AG09319 (cell line): ENCODE measurements at regions not wholly inside any gene's neighbourhood (a gene's known extent, or its start where the extent isn't known, plus 50 kb on each side); places are given as distances from the start of the nearest gene placed in this dataset.
"Not testable (repeated sequence)": the region's sequence is repeated elsewhere in the genome, so short reads cannot be mapped to it uniquely, and the experiment has no call there.

ENCODE experiments used
- DNase-seq: peaks from one replicate; pipeline ENCODE4 v3.0.0-alpha.2; 2010; ENCODE audit warnings: low read depth; ENCODE audit errors: extremely low read depth
- TF ChIP-seq, protein P1 (sequence below): IDR thresholded peaks from 2 replicates; pipeline ENCODE4 v1.5.1; 2011; ENCODE audit warnings: low read depth, mild to moderate bottlenecking, inconsistent platforms, low read length, moderate library complexity

DNA sequence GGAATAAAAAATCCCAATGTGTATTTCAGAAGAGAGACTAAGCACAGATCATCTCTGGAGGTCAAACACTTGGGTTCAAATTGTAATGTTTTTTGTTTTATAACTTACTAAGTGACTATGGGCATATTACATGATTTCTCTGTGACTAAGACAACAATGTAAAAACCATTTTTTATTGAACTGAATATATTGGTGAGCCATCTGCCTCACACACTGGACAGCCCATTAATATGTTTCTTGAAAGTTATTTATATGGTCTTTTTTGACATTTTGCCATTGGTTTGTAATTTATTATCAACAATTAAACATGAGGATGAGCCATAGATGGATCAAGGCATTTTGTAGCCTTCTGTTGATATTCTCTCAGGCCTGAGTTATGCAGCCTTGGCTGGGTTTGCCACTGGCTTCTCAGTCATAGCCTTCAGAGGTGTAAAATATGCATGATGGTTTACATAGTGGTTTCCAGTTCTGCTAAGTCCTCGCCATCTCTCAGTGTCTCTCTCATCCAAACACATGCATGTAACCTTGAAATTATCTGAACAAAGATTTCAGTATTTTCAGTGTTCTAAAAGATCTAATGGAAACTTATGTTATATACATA lies 997.2 kb downstream of the DIPK2A start:
- TF ChIP-seq, protein P1, sequence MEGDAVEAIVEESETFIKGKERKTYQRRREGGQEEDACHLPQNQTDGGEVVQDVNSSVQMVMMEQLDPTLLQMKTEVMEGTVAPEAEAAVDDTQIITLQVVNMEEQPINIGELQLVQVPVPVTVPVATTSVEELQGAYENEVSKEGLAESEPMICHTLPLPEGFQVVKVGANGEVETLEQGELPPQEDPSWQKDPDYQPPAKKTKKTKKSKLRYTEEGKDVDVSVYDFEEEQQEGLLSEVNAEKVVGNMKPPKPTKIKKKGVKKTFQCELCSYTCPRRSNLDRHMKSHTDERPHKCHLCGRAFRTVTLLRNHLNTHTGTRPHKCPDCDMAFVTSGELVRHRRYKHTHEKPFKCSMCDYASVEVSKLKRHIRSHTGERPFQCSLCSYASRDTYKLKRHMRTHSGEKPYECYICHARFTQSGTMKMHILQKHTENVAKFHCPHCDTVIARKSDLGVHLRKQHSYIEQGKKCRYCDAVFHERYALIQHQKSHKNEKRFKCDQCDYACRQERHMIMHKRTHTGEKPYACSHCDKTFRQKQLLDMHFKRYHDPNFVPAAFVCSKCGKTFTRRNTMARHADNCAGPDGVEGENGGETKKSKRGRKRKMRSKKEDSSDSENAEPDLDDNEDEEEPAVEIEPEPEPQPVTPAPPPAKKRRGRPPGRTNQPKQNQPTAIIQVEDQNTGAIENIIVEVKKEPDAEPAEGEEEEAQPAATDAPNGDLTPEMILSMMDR, result no peak
- DNase-seq, result no peak

DNA sequence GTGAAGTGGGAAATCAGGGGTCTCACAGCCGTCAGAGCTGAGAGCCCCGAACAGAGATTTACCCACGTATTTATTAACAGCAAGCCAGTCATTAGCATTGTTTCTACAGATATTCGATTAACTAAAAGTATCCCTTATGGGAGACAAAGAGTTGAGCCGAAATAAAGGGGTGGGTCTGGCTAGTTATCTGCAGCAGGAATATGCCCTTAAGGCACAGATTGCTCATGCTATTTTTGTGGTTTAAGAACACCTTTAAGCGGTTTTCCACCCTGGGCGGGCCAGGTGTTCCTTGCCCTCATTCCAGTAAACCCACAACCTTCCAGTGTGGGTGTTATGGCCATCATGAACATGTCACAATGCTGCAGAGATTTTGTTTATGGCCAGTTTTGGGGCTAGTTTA lies 1012.9 kb downstream of the DIPK2A start:
- not testable (repeated sequence) for DNase-seq

- TF ChIP-seq, protein P1, result no peak
- DNase-seq, result no peak
These were observed 1018.2 kb downstream of the DIPK2A start for GRCh38 chr3:144989807-144990206.

DNA sequence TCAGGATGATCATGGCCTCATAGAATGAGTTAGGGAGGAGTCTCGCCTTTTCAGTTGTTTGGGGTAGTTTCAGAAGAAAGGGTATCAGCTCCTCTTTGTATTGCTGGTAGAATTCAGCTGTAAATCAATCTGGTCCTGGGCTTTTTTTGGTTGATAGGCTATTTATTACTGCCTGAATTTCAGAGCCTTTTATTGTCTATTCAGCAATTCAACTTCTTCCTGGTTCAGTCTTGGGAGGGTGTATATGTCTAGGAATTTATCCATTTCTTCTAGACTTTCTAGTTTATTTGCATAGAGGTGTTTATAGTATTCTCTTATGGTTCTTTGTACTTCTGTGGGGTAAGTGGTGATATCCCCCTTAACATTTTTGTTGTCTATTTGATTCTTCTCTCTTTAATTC lies 1024.2 kb downstream of the DIPK2A start:
- TF ChIP-seq, protein P1, result no peak
- DNase-seq, result no peak

DNA sequence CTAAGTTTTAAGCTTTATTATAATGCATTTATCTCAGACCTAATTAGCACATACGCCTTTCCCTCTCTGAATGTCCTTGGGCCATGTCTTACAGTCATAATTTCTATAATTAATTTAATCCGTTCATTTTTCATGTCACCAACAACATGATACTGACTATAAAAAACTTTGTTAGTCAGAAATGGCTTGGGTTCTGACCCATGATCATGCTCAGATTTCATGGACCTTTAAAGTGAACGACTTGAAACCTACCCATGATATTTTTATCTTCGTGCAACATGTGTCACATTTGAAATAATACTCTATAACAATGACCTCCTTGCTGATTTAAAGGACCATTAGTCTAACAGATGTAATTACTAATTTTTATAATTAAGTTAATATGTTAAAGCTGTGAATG lies 1033.8 kb downstream of the DIPK2A start:
- DNase-seq, result no peak
- TF ChIP-seq, protein P1, result no peak

- DNase-seq, result no peak
- TF ChIP-seq, protein P1, result no peak
These were observed 1034.6 kb downstream of the DIPK2A start for GRCh38 chr3:145006271-145006670.

- no peak for DNase-seq
- TF ChIP-seq, protein P1, result no peak
These were observed 1042.3 kb downstream of the DIPK2A start for GRCh38 chr3:145013931-145014330.

GRCh38 chr3:145015253-145015652 lies 1043.6 kb downstream of the DIPK2A start:
- TF ChIP-seq, protein P1, result no peak
- no peak for DNase-seq
